ENCODE measurements at regions not wholly inside any gene's neighbourhood (a gene's known extent, or its start where the extent isn't known, plus 50 kb on each side); places are given as distances from the start of the nearest gene placed in this dataset.

- TF ChIP-seq CTCF (IDR thresholded peaks at IDR 0.05; ENCODE audit: insufficient read depth, missing control alignments), result no peak
- FAIRE-seq, result no peak
These were observed 380.3 kb upstream of the ATP10A start for GRCh38 chr15:26243382-26243781.

GRCh38 chr15:26242565-26243071, 379.5 kb upstream of the ATP10A start:
- DNase-seq (ENCODE audit: insufficient read length, low spot score), result no peak
- no peak for FAIRE-seq
- no peak for TF ChIP-seq CTCF (IDR thresholded peaks at IDR 0.05; ENCODE audit: insufficient read depth, missing control alignments)

More at GRCh38 chr15:26243382-26243781, 380.3 kb upstream of the ATP10A start:
- no peak for DNase-seq (ENCODE audit: insufficient read length, low spot score)

- TF ChIP-seq CTCF (IDR thresholded peaks at IDR 0.05; ENCODE audit: insufficient read depth, missing control alignments), result no peak
- DNase-seq (ENCODE audit: insufficient read length, low spot score) (no peak), FAIRE-seq (no peak)
These were observed 372.7 kb upstream of the ATP10A start for GRCh38 chr15:26235864-26236263.

- no peak for TF ChIP-seq CTCF (IDR thresholded peaks at IDR 0.05; ENCODE audit: insufficient read depth, missing control alignments)
- FAIRE-seq (no peak), DNase-seq (ENCODE audit: insufficient read length, low spot score) (no peak)
These were observed 372.0 kb upstream of the ATP10A start for GRCh38 chr15:26234976-26235767.

- DNase-seq (ENCODE audit: insufficient read length, low spot score) (no peak), FAIRE-seq (no peak)
- no peak for TF ChIP-seq CTCF (IDR thresholded peaks at IDR 0.05; ENCODE audit: insufficient read depth, missing control alignments)
These were observed 369.6 kb upstream of the ATP10A start for GRCh38 chr15:26232691-26233090.

GRCh38 chr15:26231096-26231495, 368.0 kb upstream of the ATP10A start:
- DNase-seq (ENCODE audit: insufficient read length, low spot score) (no peak), FAIRE-seq (no peak)
- TF ChIP-seq CTCF (IDR thresholded peaks at IDR 0.05; ENCODE audit: insufficient read depth, missing control alignments), result no peak

- no peak for TF ChIP-seq CTCF (IDR thresholded peaks at IDR 0.05; ENCODE audit: insufficient read depth, missing control alignments)
- no peak for DNase-seq (ENCODE audit: insufficient read length, low spot score)
- FAIRE-seq, result no peak
These were observed 361.1 kb upstream of the ATP10A start for GRCh38 chr15:26224266-26224665.
